HG02884 (cell line): ENCODE measurements at regions not wholly inside any gene's neighbourhood (a gene's known extent, or its start where the extent isn't known, plus 50 kb on each side); places are given as distances from the start of the nearest gene placed in this dataset.

Experiments used
- ATAC-seq: cut with Tn5 transposase; IDR thresholded peaks from one replicate; pipeline ENCODE4 v1.9.1; 2021; ENCODE audit warnings: mild to moderate bottlenecking, moderate library complexity; ENCODE audit not compliant: unreplicated experiment

DNA sequence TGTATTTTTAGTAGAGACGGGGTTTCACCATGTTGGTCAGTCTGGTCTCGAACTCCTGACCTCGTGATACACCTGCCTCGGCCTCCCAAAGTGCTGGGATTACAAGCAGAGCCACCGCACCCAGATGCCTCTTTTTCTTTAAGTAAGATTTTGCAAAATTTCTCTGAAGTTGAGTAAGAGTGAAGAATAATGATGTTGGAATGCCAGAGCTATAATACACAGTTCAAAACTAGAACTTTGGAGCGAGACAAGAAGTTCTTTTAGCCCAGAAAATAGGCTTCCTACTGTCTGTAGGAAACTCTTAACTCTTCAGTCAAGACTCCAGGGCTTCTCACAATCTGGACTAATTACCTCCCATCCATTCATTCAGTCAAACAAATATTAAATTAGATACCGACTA, 51.4 kb downstream of the MARCHF4 start:
- no peak for ATAC-seq

DNA sequence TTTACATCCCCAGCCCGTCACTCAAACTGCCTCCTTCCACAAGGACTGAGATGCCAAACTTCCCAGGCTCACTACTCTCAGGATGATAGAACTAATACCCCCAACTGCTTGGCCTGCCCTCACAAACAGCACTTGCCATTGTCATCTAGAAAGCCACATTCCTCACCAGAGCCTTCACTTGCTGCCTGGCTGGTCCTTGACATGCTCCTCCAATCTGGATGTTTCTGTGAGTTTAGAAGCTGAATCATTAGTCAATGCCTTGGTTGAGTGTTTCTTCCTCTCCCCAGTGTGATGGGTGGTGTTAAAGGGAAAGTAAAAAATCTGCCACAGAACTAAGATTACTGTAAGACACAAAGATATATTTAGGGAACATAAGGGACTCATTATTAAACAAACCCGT, 52.5 kb downstream of the MARCHF4 start:
- ATAC-seq: no peak

DNA sequence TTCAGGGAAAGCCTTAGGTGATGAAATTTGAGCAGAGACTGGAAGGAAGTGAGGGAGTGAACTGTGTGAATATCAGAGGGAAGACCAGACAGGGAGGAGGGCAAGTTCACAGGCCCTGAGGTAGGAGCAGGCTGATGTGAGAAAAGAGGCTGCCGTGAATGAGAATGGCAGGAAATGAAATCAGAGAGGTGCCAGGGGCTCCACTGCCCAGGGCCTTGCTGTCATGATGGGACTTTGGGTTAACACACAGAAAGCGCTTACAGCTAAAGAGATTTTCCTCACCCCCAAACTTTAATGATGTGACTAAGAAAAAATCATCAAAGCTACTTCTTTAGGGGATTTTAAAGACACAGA, 53.8 kb downstream of the MARCHF4 start:
- no peak for ATAC-seq

DNA sequence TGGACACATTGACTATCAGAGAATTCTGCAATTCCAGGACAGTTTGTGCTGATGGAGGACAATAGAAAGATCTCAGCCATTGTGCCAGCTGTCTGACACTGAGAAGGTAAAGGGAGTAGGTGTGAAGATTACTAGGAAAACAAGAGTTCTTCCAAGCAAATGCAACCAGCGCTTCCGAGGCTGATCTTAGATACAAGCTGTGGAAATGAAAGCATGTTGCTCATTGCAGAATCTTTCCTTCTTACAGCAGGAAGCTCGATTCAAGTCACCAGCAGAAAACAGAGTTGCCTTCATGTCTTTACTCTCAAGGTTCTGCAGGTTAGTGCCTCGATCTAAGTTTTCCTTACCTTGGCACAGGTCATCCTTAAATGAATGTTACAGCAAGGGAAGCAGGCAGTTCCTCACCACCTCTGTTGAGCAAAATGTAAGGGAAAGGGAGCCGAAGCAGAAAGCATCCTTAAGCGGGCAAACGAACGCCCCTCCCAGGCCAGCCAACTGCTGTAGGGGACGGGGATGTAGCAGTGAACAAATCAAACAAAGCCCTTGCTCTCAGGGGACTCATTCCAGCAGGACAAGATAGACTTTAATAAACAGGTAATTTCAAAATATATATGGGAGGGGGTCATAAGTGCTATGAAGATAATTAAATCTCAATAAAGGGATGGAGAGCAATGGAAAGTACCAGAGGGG, 54.3 kb downstream of the MARCHF4 start:
- ATAC-seq: no peak

DNA sequence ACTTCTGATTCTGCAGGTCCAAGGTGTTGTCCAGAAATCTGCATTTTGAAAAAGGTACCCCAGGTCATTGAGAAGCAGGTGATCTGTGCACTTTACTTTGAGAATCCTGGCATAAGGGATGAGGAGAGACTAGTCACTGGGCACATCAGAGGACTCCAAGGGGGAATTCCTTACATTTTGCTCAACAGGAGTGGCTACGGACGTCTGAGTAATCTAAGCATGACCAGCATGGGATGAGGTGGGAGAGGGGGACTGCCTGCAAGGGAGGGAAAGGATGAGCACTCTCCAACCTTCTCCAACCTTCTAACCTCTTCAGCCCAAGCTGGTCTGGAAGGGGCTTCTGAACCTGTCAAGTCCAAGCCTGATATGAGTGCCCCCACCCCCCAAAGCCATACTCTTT, 55.5 kb downstream of the MARCHF4 start:
- ATAC-seq: no peak

DNA sequence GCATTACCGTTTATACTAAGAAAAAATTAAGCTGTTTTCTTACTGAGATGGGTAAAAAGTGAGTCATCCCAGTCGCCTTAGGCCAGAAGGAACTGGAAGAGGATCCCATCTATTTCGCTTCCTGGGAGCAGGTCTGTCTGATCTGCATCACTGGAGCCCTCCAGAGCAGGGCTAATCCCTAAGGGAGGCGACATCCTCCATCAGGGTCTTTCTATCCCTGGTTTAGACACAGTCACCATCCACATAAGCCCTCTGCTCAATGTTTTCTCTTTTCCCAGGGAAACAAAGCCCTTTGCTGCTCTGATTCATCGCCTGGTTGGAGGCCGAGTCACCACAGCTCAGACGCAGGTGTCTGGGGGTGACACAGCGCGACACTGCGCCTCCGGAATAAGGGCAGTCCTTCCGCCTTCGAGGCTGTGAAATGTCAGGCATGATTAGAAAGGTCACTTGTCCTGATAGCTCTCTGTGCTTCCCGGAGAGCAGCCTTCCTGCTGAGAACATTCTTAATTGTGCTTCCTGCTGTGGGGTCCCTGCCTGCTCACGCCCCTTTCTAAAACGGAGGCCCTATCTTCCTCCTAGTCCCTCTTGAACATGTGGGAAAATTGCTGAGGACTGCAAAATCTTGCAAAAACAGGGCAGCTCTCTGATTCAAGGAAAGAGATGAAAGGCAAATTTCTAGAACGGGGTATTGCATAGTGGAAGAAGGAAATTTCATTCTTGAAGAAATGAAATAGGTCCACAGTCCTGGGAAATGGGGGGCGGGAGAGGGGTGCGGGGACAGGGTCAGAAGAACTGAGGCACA, 56.3 kb downstream of the MARCHF4 start:
- no peak for ATAC-seq

DNA sequence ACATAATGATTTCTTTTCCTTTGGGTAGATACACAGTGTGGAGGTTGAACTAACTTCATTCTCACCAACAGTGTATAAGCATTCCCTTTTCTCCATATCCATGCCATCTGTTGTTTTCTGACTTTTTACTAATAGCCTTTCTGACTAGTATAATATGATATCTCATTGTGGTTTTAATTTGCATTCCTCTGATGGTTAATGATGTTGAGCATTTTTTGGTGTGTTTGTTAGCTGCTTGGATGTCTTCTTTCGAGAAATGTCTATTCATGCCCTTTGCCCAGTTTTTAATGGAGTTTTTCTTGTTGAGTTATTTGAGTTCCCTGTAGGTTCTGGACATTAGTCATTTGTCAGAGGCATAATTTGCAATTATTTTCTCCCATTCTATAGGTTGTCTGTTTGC, 59.8 kb downstream of the MARCHF4 start:
- ATAC-seq: no peak

DNA sequence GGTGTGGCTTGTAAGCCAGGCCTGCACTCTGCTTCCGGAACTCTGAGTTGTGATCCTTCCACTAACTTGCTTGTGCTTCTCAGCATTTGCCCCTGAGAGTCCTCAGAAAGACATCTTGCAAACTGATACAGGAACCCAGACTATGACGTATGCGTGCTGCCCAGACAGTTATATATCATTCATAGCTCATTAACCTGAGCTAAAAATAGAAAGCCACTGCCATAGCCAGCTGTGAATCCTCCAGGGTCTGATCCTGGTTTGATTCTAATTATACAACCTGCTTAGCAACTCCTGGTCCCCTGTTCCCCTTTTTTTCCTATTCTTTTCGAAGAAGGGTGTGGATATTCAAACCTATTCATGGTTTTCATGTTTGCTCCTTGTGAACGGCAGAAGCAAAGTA, 63.7 kb downstream of the MARCHF4 start:
- no peak for ATAC-seq

DNA sequence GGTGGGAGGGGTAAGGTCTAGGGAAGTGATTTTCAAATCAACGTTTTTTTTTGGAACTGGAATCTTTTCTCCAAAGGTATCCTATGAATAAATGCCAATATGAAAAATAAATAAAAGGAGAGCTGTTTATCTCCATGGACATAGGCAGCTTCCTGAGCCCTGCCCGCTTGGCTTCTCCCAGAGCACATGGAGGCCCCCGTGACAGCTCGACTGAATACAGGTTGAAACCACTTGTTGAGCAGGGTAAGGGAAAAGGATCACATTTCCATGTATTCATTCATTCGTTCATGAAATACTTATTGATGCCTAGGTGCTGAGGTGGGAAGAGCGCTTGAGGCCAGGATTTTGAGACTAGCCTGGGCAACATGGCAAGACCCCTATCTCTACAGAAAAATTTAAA, 64.8 kb downstream of the MARCHF4 start:
- no peak for ATAC-seq

DNA sequence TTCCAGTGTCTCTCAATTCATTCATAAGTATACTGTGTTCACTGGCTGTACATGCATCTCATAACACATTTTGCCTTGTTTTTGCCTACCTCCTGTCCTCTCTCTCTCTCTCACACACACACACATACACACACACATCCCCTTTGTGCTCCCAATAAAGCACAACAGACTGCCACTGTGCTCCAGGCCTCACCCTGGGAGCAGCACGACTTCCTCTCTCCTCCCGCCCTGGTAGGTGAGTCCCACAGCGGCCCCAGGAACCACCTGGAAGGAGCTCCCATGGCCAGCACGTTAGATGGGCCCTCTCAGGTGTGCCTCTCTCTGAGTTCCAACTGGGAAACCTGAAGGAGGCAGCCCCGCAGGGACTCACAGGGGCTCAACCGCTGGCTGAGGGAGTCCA, 65.4 kb downstream of the MARCHF4 start:
- ATAC-seq: no peak

DNA sequence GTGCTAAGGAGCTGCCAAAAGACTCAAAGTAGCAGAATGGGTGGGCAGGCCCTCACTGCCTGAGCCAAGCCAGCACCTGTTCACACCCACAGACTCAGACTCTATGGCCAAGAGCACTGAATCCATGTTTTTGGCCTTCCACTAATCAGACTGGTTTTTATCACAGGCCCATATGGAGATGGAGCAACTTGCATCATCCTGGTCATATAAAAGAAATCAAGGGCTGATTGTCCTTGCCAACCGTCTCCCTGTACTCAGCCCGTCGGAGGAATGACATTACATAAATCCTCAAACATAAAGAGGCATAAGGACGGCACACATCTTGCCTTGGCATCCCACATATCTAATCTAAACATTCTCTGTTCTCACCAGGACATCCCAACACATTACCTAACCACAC, 66.7 kb downstream of the MARCHF4 start:
- no peak for ATAC-seq

DNA sequence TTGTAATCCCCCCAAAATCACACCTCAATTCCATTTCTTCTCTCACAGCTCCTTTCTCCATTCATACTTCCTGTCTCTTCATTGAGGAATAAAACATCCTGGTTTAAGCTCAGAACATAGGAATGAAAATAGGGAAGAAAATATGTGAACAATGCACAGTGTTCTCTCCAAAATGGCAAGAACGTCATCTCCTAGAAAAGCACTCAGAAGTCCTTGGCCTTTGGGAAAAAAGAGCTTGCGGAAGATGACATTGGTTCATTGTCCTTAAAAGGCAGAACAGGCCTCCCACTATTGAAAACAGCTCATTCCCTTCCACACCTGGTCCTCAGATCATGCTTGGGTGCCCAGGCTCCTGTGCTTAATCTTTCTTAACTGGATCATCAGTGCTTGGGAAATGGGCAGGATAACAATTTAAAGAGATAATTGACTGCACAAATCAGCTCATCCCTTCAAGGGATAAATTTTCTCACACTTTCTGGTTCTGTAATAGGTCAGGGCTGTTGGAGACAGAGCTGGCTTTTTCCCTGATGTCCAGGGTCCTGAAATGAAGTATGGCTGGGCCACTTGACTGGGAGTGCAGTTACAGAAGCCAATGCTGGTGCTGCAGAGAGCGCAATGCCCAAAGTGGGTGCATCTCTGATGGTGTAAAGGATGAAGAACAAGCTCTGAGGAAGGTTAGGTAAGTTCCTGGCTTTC, 69.2 kb downstream of the MARCHF4 start:
- ATAC-seq: no peak

DNA sequence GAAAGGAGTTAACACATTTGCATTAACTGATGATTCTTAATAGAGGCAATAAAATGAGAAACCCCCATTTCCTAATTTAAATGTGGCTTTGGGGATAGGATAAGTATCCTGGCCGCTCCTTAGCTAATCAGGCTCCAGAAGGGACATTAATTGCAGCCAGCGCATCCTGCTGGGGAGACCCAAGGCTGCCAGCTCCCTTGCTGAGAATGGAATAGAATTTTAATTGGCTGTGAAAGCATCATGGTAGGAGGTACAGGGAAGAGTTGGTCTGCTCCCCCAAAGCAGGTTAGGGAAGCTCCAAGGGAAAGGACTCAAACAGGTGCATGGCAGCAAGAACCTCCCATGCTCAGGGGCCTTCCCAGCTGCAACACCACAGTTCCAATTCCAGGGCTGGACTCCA, 71.4 kb downstream of the MARCHF4 start:
- no peak for ATAC-seq

DNA sequence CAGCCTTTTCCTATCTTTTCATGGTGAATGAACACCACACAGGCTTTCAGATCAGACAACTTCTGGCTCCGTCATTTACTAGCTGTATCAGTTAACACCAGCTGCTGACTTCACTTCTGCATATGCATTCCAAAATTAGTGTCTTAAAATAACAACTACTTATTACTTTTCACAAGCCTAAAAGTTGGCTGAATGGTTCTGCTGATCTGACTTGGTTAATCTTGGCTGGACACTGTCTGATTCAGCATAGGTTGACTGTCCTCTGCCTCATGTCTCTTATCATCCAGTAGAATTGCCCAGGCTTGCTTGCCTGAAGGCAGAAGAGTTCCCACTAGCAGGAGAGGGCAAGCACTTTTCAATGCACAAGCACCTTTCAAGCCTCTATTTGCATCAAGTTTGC, 72.7 kb downstream of the MARCHF4 start:
- no peak for ATAC-seq

DNA sequence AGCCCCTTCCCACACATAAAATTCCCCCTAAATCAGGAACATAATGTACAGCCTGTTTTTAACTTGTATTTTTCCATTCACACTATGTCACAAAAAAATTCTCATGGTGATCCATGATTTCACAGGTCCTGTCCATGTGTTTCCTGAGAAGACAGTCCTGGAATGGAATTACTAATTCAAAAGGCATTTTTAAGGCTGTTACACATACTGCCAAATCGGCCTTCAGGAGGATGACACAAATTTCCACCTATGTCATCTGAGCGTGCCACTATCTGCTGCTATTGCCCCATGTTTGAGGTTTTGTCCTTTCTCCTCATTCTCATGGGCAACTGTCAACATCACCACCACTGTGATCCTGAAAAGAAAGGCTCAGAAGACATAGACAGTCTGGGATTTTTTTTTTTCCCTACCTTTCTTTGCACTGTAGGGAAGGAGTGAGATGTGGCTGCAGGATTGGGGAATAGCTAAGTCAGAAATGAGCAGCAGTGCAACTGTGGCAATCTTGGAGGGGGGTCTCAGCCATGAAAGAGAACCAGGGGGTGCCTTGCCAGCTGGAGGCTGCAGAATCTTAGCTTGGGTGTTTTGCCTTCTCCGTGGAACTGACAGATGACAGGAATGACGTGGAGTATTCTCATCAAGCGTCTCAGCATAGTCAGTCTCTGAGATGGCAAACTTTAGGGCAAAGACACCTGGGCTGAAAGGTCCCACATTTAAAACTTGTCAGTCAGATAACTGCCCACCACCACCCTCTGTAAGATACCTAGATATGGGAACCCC, 73.4 kb downstream of the MARCHF4 start:
- ATAC-seq: no peak

DNA sequence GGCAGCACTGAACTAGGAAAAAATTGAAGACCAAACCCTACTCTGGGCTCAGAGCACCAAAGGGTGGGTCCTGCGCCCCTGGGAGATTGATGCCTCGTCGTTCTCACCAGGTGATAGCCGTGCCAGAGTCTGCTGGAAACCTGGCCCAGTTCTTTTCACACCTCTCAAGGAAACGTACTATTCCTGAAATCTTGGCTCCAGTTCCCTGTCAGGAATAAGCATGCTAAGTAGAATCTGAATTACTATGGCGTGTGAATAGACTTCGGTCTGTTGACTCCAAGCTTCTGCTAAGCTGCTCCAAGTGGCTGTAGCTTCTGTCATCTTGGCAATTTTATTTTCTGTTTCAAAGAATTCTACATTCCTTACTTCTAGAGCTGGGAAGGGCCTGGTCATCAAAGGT, 75.4 kb downstream of the MARCHF4 start:
- no peak for ATAC-seq

DNA sequence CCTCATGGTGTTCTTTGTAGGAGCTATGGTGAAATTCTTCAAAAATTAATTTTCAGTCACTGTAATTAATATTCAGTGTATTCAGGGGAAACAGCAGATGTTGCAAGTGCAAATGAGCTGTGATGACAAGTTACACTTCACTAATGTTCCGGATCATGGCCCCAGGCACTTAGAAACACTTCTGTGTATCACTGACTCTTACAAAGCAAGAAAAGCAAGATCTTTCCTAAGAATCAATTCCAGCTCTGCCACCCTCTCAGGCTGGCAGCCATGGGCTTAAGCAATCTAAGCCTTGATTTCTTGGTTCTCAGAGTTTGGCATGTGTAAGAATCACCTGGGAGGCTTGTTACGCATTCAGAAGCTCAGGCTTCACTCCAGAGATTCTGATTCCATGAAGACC, 78.0 kb downstream of the MARCHF4 start:
- ATAC-seq: no peak

DNA sequence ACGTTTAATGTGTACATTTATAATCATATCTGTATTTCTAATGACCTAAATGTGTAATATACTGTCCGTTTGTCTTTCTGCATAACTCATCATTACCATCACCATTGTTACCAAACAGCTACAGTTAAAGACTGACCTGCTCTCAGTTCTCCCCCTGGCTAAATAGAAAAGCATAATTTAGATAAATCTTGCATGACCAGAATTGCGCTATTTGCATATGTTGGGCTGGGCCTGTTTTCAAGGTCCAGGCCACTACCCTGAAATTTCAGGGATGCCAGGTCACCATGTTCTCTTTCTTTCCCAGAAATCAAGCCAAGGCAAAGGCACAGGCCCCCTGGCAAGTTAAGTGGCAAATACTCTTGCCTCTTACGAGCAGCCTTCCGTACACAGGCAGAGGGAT, 78.4 kb downstream of the MARCHF4 start:
- no peak for ATAC-seq

DNA sequence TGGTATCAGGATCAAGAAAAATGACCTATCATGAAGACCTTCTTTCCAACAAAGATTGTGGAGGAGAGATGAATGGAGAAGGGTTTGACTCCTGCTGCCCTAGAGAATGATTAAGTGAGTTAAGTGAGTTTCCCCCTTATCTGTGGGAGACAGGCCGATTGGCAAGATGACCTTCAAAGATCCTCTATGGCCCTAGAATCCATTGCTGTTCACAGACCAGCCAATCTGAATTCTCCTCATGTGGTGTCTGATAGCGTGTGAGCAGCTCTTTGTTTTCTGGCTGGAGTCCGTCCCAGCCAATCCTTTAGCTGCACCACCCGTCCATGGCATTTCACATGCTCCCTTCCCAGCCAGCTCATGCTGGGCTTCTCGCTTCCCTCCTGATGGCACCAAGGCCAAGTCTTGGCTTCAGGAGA, 79.4 kb downstream of the MARCHF4 start:
- no peak for ATAC-seq

DNA sequence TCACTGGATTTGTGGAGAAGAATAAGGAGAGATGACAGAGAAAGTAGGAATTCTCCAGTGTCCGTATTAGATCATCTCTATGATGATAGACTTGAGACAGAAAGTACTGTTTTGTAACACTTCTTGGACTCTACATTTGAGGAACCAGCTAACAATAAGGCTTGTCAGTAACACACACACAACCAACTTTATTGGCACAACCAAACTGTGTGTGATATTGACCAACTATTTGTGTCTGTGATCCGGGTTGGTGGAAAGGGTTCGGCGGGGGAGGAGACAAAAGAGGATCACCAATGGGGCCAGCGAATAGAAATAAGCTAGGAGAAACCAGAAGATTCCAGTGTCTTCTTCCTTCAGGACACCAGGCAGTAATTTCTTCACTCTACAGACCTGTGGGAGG, 79.8 kb downstream of the MARCHF4 start:
- ATAC-seq: no peak

DNA sequence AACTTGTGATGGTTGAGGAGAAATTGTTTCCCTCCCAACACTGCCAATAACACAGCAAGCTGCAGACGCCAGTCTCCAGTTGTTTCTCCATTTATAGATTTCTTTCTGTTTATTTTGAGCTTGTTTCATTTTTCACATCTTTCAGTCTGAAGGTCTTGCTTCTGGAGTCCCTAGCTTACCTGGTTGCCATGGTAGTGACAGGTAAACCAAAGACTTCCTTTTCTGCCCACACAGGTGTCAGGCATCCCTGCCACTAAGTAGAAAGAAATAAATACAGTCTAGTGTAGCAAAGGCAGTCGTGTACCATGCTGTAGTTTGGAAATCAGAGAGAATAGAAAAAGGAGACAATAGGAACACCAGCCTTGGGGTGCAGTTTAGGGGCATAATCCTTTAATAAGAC, 82.8 kb downstream of the MARCHF4 start:
- ATAC-seq: no peak
